CD4-positive, alpha-beta T cell treated with Interferon alpha-2 for 1 hour (primary cell): ENCODE measurements at regions not wholly inside any gene's neighbourhood (a gene's known extent, or its start where the extent isn't known, plus 50 kb on each side); places are given as distances from the start of the nearest gene placed in this dataset.

ENCODE experiments used
- DNase-seq, 2 donors: peaks; one replicate each; pipeline ENCODE4 v3.0.0-alpha.2; 2020 to 2022

GRCh38 chr15:38672814-38673670 lies 108.4 kb upstream of the RASGRP1 start:
- DNase-seq: peak; percentile 42 to 43

- DNase-seq: peak in 1 of 2 donors; percentile 55
These were observed 109.8 kb upstream of the RASGRP1 start for GRCh38 chr15:38674448-38674847.

- DNase-seq: no peak
These were observed 113.7 kb upstream of the RASGRP1 start for GRCh38 chr15:38678281-38678680.

- no peak for DNase-seq
These were observed 116.2 kb upstream of the RASGRP1 start for GRCh38 chr15:38680775-38681174.

GRCh38 chr15:38682363-38682762 lies 117.7 kb upstream of the RASGRP1 start:
- DNase-seq: no peak

GRCh38 chr15:38682861-38683260 lies 118.2 kb upstream of the RASGRP1 start:
- peak in 1 of 2 donors; percentile 52 for DNase-seq

- DNase-seq: peak; percentile 81 to 85
These were observed 119.0 kb upstream of the RASGRP1 start for GRCh38 chr15:38683382-38684242.

- peak in 1 of 2 donors; percentile 60 for DNase-seq
These were observed 119.9 kb upstream of the RASGRP1 start for GRCh38 chr15:38684440-38685010.

GRCh38 chr15:38685686-38686339 lies 121.2 kb upstream of the RASGRP1 start:
- peak; percentile 69 to 82 for DNase-seq

- DNase-seq: no peak
These were observed 122.7 kb upstream of the RASGRP1 start for GRCh38 chr15:38687340-38687739.

GRCh38 chr15:38687775-38688495 lies 123.3 kb upstream of the RASGRP1 start:
- DNase-seq: no peak

GRCh38 chr15:38688761-38689160 lies 124.1 kb upstream of the RASGRP1 start:
- peak; percentile 31 to 71 for DNase-seq

- no peak for DNase-seq
These were observed 124.9 kb upstream of the RASGRP1 start for GRCh38 chr15:38689522-38689921.

GRCh38 chr15:38690216-38690615 lies 125.6 kb upstream of the RASGRP1 start:
- DNase-seq: no peak

- peak; percentile 78 to 87 for DNase-seq
These were observed 126.2 kb upstream of the RASGRP1 start for GRCh38 chr15:38690719-38691332.

GRCh38 chr15:38691377-38691776 lies 126.8 kb upstream of the RASGRP1 start:
- no peak for DNase-seq

- DNase-seq: no peak
These were observed 127.6 kb upstream of the RASGRP1 start for GRCh38 chr15:38691965-38692788.

GRCh38 chr15:38692789-38693062 lies 128.1 kb upstream of the RASGRP1 start:
- no peak for DNase-seq

GRCh38 chr15:38695249-38696108 lies 130.9 kb upstream of the RASGRP1 start:
- peak in 1 of 2 donors; percentile 20 for DNase-seq
